NCI-H82 (cell line): ENCODE measurements at regions not wholly inside any gene's neighbourhood (a gene's known extent, or its start where the extent isn't known, plus 50 kb on each side); places are given as distances from the start of the nearest gene placed in this dataset.

Experiments
- DNase-seq: peaks from one replicate; lab custom pipeline; 2025; lab: John Stamatoyannopoulos, UW

GRCh38 chr11:80440835-80441234 is 1000.0 kb upstream of the TENM4 start:
- DNase-seq: no peak

DNA sequence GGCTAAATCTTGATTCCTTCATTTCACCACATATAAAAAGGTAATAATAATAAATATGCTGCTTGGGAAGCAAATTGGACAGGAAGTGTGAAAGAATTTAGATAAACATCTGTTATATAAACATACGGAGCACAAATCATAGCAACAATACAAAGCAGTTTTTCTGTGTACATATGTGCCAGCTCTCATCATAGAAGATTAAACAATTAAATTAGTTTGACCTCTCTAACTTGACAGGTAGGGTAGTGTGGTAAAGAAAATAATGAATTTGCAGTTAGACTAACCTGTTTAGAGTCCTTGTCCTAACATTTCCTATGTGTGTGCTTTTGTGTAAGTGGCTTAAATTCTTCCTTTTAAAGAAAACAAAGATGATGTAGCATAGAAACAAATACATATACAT is 995.7 kb upstream of the TENM4 start:
- DNase-seq: no peak

GRCh38 chr11:80435345-80435744 is 994.5 kb upstream of the TENM4 start:
- no peak for DNase-seq

DNA sequence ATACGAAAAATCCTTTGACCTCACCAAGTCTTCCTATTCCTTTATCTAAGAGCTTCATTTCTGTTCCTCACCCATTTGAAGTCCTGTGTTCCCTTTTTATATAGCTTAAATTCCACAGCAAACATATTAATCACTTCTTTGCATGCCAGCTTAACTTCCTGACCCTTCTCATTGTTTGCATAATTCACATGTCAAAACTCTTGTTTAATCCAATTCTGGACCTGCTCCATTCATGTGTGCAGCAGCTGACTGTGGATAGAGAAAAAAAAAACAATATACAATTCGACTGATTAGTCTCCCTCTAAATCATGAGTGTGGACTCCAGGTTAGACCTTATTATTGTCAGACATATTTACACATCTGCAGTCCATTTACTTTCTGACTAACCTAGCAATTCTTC is 991.2 kb upstream of the TENM4 start:
- DNase-seq: no peak

DNA sequence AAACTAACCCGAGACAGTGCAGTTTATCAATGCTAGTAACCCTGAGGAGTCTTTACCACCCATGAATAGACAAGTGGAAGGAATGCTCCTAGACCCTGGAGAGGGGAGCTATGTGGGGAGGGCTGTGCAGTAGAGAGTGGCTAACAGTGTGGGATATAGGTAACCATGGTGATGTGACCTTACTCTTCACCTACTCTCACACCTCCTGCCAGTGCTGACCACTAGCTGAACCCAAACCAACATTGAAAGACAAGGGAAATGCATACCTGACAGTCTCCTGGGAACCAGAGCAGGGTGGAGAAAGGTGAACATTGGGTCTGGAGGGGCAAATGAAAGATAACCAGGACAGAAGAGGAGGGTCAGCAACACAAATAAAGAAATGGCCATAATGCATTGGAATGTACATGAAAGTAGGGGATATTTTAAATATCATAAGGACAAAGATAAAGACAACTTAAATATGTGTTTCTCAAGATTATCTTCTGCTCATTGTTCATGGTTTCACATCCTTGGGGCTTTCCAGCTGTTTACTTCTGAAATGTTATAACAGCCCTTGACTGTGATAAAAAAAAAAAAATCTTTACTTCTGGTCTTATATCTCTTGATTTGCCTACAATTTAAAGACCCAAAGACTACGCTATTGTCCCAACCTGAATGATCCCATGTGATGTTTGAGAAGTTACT is 983.3 kb upstream of the TENM4 start:
- DNase-seq: no peak

DNA sequence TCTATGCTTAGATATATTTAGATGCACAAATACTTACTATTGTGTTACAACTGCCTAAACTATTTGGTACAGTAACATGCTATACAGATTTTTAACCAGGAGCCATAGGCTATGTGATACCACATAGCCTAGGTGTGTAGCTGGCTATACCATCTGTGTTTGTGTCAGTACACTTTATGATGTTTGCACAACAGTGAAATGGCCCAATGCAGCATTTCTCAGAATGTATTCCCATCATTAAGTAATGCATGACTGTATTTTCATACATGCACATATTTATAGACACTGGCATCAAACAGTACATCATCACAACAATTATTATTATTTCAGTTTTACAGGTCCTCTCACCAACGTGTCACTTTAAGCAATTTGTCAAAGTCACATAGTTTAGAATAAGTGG is 979.5 kb upstream of the TENM4 start:
- DNase-seq: no peak

GRCh38 chr11:80417681-80418080 is 976.9 kb upstream of the TENM4 start:
- no peak for DNase-seq

- DNase-seq: no peak
Observed at GRCh38 chr11:80415580-80415979, 974.8 kb upstream of the TENM4 start.

DNA sequence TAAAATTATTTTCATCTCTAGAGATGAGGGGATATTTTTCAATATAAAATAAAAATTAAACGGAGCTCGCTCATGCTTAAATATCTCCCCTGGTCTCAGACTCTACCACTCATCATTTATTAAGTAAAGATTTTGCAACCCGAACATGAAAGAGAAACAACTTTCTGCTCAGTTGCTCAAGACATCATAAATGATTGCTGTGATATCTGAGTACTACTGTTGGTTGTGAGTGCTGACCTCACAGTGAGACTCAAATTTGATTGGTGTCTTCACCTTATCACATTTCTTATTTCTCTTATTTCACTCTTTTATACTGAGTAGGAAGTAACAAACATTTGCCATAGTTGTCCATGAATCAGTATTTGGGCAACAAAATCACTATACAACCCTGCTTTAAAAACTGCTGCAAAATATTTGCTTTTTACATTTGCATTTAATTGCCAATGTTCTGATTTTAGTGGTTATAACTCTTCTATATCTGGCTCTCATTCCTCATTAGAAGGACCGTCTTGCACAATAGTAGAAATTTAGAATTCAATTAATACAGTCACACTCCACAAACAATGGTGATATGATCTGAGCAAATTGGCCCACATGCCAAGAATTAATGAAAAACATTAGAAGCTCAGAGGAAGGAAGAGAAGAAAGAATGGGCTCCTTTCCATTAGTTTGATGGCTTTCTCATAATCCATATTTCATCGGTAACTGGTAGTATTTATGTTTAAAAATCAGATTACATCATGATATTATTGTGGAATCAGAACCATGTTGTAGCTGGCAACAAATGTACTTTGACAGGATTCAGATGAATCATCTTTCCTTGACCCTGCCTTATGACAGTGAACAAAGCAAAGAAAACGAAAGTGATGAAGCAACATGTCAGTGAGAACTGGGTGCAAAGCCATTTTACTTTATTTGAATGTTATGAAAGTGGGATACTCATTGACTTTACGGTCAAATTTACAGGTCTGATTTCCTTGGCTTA is 973.6 kb upstream of the TENM4 start:
- DNase-seq: no peak

DNA sequence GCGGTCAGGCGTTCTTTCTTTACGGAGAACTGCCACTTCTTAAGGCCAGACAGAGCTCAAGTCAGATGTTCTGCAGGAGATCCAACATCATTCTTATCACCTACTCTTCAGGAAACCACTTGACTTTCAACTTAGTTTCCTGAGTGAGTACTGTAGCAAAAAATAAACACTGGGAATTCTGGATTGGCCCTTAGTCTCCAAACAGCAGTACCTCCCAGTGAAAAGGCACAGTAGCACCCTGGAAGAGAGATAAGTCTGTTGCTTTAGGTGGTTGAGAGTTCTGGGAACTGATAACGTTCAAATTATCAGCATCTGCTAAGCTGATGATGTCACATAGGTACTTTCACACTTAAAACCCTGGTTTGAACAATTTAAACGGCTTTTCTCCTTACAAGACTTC is 971.8 kb upstream of the TENM4 start:
- DNase-seq: no peak

- DNase-seq: no peak
Observed at GRCh38 chr11:80393210-80393609, 952.4 kb upstream of the TENM4 start.

- DNase-seq: no peak
Observed at GRCh38 chr11:80390505-80390904, 949.7 kb upstream of the TENM4 start.

DNA sequence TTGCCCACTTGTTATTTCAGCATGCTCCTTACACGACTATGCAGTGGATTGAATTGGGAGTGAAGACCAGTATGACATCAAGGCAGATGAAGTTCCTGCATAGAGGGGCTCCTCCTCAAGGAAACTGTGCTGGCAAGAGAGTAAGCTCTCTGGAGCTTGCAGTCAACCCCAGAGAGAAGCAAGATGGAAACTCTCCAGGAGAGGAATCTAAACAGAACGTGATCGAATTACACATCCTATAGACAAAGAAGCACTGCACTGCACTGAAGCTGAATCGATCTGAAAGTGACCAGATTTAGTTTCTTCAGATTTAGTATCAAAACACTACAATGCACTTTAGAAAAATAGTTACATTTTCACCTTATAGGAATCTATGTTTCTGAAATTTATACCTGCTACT is 947.7 kb upstream of the TENM4 start:
- no peak for DNase-seq

DNA sequence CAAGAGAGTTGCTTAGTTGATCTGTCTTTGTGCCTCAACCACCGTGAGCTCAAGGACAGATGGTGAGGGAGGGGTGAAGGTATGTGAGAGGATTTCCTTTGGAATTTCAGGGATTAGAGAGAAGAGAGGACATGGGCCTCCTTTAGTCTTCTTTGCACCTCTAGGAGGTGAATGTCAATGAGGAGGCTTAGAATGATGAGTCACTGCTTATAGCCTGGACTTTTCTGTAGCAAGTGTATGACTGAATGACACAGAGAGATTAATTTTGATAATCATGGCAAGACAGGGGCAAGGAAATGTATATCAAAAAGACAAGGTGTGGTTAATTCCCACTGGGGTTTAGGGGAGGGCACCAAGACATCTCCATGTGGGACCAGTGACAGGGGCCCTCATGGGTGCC is 947.3 kb upstream of the TENM4 start:
- peak; percentile 69 for DNase-seq

DNA sequence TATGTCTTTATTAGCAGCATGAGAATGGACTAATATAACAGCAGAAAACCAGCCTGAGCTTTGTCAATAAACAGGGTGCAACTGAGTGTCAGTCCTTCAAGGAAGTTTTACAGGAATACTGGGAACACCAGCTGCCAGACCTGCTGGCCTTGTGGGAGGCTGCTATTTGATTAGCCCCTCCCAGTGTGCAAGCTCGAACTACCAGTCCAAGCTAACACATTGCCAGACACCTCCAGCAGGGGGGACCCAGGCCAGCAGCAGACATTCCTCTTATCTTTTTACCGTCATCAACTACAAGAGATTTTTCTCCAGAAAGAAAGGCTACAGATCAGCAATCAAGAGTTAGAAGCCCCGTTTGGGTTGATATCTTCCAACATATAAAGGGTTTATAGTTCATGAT is 942.8 kb upstream of the TENM4 start:
- peak; percentile 9 for DNase-seq

DNA sequence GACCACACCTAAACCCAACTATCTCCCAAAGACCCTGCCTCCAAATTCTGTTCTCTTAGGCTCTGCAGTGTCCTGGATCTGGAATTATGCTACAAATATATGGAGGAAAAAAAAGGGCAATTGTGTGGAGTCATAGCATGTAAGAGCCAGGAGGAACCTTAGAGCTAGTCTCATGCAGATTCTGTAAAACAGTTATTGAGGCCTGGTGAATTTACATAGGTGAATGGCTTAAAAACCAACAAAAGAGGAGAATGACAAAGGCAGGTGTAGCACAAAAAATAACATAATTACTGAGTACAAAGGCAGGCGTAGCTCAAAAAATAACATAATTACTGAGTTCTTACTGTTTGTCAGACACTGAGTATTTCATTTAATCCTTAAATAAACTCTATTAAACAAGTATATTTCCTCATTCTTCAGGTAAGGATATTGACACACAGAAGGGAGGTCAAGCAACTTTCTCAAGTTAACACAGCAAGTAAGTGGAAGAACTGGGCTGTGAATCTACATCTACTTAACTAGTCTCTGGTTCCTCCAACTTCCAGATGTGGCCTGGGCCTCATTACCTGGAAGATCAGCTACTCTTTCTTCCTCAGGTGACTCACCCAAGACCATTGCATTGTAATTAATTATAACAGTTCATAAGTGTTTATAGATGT is 938.9 kb upstream of the TENM4 start:
- no peak for DNase-seq

DNA sequence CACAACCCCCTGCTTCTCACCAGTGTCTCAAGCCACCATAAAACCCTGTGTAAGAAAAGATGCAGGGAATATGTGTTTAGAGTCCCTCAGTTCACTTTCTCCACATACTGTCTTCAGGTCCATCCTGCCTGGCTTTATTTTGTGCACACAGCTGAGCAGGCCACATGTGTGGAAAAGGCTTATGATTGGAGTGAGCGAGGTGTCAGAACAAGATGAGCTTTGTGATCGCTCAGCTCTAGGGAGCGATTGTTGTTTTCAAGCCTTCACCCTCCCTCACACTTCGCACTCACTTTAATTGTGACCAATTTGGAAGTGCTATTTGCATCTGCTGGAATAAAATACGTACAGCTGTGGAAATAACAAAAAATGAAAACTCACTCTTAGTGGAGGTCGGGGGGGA is 931.1 kb upstream of the TENM4 start:
- no peak for DNase-seq

GRCh38 chr11:80365980-80366379 is 925.1 kb upstream of the TENM4 start:
- DNase-seq: no peak

- DNase-seq: no peak
Observed at GRCh38 chr11:80365076-80365725, 924.4 kb upstream of the TENM4 start.

DNA sequence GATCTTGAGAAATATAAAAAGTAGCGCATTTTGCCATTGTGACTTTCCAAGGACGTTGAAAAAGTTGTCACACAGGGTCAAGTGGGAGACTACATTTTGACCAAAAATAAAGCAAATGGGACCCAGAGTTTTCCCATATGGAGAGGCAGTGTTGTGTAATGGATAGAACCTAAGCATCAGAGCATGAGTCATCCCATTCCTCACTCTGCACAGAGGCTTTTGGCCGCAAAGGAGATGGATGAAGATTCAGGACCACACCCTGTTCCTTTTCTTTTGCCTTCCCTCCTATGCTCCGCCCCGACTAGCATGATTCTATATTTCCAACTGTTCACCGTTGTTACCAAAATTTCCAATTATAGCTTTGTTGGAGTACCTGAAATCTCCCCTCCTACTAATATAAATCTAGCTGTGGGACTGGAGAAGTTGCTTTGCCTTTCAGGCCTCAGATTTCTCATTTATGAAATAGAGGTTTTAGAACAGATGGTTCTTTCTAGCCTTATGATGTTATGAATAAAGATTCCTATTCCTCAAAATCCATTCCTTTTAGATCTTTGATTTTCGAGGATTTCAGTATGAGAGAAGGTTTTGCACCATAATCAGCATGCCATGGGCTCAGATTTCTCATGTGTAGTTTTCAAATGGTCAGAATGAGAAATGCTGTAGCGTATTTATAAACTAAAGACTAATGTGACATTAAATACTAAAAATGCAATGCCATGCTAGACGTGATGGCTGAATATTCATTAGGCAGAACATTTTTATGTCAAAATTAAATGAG is 921.9 kb upstream of the TENM4 start:
- DNase-seq: no peak

GRCh38 chr11:80355251-80355650 is 914.4 kb upstream of the TENM4 start:
- DNase-seq: no peak

DNA sequence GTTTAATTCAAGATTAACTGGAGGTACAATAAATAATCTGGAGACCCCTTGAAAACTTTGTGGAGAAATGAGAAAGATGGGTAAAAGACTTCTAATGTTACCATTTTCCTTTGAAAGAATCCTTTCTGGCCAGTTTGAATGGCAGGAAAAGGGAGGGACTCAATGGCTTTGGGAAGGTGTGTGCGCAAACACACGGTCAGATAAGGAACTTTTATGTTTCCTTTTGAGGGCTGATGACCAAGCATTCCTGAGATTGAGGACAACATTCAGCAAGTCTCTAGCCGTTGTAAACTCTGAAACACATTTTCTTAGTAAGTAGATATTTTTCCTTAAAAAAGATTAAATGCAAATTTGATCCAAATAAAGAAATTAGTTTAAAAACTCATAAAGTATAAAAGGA is 909.7 kb upstream of the TENM4 start:
- DNase-seq: no peak
